Fibroblast of villous mesenchyme (primary cell): ENCODE measurements at regions not wholly inside any gene's neighbourhood (a gene's known extent, or its start where the extent isn't known, plus 50 kb on each side); places are given as distances from the start of the nearest gene placed in this dataset.
A peak's percentile ranks its signal among the peaks of the same experiment; 100 is the strongest.

Experiments
- DNase-seq: peaks from one replicate; pipeline ENCODE4 v3.0.0-alpha.2; 2010; ENCODE audit warnings: low read depth
- H3K4me3 ChIP-seq: 2 replicates; pipeline ENCODE4 v1.5.1; 2011; ENCODE audit warnings: low read depth, mild to moderate bottlenecking, low read length
- CTCF ChIP-seq: IDR thresholded peaks from 2 replicates; pipeline ENCODE4 v1.5.1; 2012; ENCODE audit warnings: low read depth, mild to moderate bottlenecking, low read length; ENCODE audit not compliant: insufficient read depth

DNA sequence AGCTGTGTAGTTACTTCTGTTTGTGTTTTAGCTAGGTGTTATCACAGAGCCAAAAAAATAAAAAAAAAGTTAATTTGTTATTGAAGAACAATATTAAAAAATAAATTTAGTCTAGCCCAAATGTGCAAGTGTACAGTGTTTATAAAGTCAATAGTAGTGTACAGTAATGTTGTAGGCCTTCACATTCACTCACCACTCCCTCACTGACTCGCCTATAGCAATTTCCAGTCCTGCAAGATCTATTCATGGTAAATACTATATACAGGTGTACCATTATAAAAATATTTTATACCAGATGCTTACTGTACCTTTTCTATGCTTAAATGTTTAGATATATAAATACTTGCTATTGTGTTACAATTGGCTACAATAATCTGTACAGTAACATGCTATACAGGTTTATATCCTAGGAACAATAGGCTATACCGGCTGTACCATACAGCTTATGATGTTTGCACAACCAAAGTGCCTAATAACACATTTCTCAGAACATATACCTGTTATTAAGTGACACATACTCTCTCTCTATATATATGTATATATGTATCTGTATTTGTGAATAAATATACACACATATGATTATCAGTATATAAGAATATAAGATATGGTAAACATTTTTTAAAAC is 341.4 kb upstream of the EDIL3 start:
- TF ChIP-seq CTCF, result no peak
- DNase-seq, result no peak

GRCh38 chr5:84724683-84725082 is 340.0 kb upstream of the EDIL3 start:
- H3K4me3 ChIP-seq, result no peak overlapping the region
- no peak for TF ChIP-seq CTCF
- peak; percentile 1 for DNase-seq

More for the DNA sequence above, 341.4 kb upstream of the EDIL3 start:
- no peak overlapping the region for H3K4me3 ChIP-seq

GRCh38 chr5:84724181-84724580 is 339.5 kb upstream of the EDIL3 start:
- H3K4me3 ChIP-seq, result no peak overlapping the region
- no peak for TF ChIP-seq CTCF
- DNase-seq, result no peak

DNA sequence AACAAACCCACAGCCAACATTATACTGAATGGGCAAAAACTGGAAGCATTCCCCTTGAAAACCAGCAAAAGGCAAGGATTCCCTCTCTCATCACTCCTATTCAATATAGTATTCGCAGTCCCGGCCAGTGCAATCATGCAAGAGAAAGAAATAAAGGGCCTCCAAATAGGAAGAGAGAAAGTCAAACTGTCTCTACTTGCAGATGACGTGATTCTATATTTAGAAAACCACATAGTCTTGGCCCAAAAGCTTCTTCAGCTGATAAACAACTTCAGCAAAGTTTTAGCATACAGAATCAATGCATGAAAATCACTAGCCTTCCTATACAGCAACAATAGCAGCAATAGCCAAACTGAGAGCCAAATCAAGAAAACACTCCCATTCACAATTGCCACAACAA is 333.7 kb upstream of the EDIL3 start:
- no peak for TF ChIP-seq CTCF
- H3K4me3 ChIP-seq, result no peak overlapping the region
- no peak for DNase-seq

DNA sequence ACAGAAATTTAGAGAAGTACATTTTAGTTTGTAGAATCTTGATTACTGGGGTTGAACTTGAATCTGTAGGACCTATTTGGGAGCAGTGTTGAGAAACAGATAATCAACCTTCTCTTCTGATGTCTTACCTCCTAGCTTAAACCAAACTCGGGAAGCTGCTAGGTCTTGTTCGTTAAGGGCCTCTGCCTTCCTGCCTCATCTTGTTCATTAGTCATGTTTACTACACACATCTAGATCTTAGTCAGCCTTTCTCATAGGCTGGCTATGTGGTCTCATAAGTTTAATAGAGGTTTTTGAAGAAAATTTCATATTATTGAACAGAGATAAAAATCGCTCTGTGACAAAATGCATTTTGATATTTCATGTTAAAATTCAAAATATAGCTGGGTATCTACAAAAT is 331.0 kb upstream of the EDIL3 start:
- TF ChIP-seq CTCF, result no peak
- no peak for DNase-seq

DNA sequence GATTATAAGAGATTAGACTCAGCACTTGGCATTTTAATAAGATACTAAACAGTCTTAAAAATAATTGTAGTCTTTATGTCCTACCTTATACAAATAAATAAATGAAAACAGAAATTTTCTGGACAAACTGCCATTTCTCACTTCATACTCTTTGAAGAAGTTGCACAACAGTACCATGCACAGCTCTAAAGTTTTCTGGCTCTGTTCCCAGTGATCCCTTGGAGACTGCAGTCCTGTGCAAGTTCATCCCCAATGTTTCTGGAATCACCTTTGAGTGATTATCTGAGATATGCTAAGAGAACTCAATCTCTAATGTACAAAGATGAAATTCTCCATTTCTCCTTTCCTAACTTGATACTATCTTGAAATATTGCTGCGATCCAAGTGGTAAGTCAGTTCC is 330.4 kb upstream of the EDIL3 start:
- no peak for TF ChIP-seq CTCF
- H3K4me3 ChIP-seq, result no peak overlapping the region
- peak; percentile 1 for DNase-seq

More for the DNA sequence above, 331.0 kb upstream of the EDIL3 start:
- H3K4me3 ChIP-seq, result no peak overlapping the region

GRCh38 chr5:84709075-84709474 is 324.4 kb upstream of the EDIL3 start:
- H3K4me3 ChIP-seq, result no peak overlapping the region
- no peak for DNase-seq
- no peak for TF ChIP-seq CTCF
